ENCODE measurements at regions not wholly inside any gene's neighbourhood (a gene's known extent, or its start where the extent isn't known, plus 50 kb on each side); places are given as distances from the start of the nearest gene placed in this dataset.

DNA sequence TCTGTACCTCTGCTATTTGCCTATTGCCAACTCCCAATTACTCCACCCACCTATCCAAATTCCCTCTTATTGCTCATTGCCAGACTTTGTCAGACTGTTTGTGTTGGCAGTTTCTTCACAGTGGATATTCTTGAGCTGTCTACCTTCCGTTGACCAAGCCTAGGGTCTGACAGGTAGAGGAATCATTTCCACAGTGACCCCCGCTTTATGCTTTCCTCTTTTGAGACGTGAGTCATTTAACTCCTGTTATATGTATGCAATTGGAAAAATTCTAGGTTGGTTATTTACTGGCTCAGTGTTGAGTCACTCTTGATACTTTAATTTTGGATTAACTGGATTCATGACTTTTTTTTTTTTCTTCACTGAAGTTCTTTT is 187.7 kb downstream of the IRS1 start:
- TF ChIP-seq SUZ12 (IDR thresholded peaks at IDR 0.05; ENCODE audit: extremely low read depth, insufficient read depth, insufficient read length) (no peak), YY1 (IDR thresholded peaks at IDR 0.05; ENCODE audit: insufficient read depth, insufficient read length) (no peak)
